Cardiac muscle cell (in vitro differentiated cells and primary cell): ENCODE measurements at regions not wholly inside any gene's neighbourhood (a gene's known extent, or its start where the extent isn't known, plus 50 kb on each side); places are given as distances from the start of the nearest gene placed in this dataset.

Source experiments
- DNase-seq, 2 donors: peaks; one replicate each; pipeline versions ENCODE4 v3.0.0 to v3.0.0-alpha.2; 2010 to 2017; ENCODE audit warnings: low read depth in 1 of 2, low spot score in 1 of 2
- H3K27ac ChIP-seq: fragments of 200-600 bp; sonication (generic); 2 replicates; pipeline ENCODE4 v1.5.1; 2016
- H3K27me3 ChIP-seq: fragments of 200-600 bp; sonication (generic); 2 replicates; pipeline ENCODE4 v1.6.0; 2016; ENCODE audit warnings: control low read depth
- H3K36me3 ChIP-seq: fragments of 200-600 bp; sonication (generic); 2 replicates; pipeline ENCODE4 v1.5.1; 2016; ENCODE audit warnings: control low read depth
- H3K4me1 ChIP-seq: fragments of 200-600 bp; sonication (generic); 2 replicates; pipeline ENCODE4 v1.8.1; 2017; ENCODE audit warnings: low read depth, mild to moderate bottlenecking, mixed run types
- H3K4me3 ChIP-seq: fragments of 200-600 bp; sonication (generic); 2 replicates; pipeline ENCODE4 v1.5.1; 2016; ENCODE audit warnings: mild to moderate bottlenecking
- H3K9me3 ChIP-seq: fragments of 200-600 bp; sonication (generic); 2 replicates; pipeline ENCODE4 v1.5.1; 2017; ENCODE audit warnings: low read depth, mild to moderate bottlenecking, control low read depth
- TF ChIP-seq, protein P1 (sequence below): IDR thresholded peaks from 2 replicates; pipeline ENCODE4 v1.5.1; 2012; ENCODE audit warnings: low read depth, mild to moderate bottlenecking, low read length

DNA sequence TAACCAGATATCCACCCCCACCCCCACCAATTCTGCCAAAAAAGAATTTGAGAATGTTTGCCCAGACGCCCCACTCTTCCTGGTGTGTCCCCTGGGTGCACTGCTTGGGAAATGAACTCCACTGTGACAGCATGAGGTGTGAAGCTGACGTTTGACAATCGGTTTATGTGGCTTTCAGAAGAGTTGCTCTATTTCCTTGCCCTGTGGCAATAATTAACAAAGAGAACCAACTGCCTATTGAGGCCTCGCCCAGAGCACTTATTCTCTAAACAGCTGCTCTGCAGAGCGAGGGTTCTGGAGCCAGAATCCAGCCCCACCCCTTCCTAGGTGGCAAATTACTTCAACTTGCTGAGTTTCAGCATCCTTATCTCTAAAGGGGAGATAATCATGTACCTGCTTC, 115.8 kb upstream of the SIX3 start:
- TF ChIP-seq, protein P1, sequence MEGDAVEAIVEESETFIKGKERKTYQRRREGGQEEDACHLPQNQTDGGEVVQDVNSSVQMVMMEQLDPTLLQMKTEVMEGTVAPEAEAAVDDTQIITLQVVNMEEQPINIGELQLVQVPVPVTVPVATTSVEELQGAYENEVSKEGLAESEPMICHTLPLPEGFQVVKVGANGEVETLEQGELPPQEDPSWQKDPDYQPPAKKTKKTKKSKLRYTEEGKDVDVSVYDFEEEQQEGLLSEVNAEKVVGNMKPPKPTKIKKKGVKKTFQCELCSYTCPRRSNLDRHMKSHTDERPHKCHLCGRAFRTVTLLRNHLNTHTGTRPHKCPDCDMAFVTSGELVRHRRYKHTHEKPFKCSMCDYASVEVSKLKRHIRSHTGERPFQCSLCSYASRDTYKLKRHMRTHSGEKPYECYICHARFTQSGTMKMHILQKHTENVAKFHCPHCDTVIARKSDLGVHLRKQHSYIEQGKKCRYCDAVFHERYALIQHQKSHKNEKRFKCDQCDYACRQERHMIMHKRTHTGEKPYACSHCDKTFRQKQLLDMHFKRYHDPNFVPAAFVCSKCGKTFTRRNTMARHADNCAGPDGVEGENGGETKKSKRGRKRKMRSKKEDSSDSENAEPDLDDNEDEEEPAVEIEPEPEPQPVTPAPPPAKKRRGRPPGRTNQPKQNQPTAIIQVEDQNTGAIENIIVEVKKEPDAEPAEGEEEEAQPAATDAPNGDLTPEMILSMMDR: no peak
- no peaks in the 10 kb centered on the region for H3K27me3 ChIP-seq
- H3K9me3 ChIP-seq: no peaks in the 10 kb centered on the region
- no peak for DNase-seq
- H3K4me1 ChIP-seq: no peaks in the 10 kb centered on the region
- no peak overlapping the region for H3K4me3 ChIP-seq
- H3K27ac ChIP-seq: no peak overlapping the region
- H3K36me3 ChIP-seq: no peaks in the 10 kb centered on the region

GRCh38 chr2:44826601-44827000, 114.9 kb upstream of the SIX3 start:
- no peaks in the 10 kb centered on the region for H3K4me1 ChIP-seq
- TF ChIP-seq, protein P1: no peak
- no peaks in the 10 kb centered on the region for H3K36me3 ChIP-seq

GRCh38 chr2:44829771-44830170, 111.7 kb upstream of the SIX3 start:
- Histone ChIP-seq H3K27ac (no peak overlapping the region), H3K9me3 (no peaks in the 10 kb centered on the region), H3K27me3 (no peaks in the 10 kb centered on the region), H3K4me3 (no peak overlapping the region), H3K4me1 (no peaks in the 10 kb centered on the region), H3K36me3 (no peaks in the 10 kb centered on the region)
- DNase-seq: no peak
- TF ChIP-seq, protein P1: no peak

More at GRCh38 chr2:44826601-44827000, 114.9 kb upstream of the SIX3 start:
- no peaks in the 10 kb centered on the region for H3K27me3 ChIP-seq
- no peak overlapping the region for H3K4me3 ChIP-seq
- no peak overlapping the region for H3K27ac ChIP-seq
- no peak for DNase-seq
- H3K9me3 ChIP-seq: no peaks in the 10 kb centered on the region

- no peak for DNase-seq
- no peaks in the 10 kb centered on the region for H3K9me3 ChIP-seq
- H3K4me1 ChIP-seq: no peaks in the 10 kb centered on the region
- H3K4me3 ChIP-seq: no peak overlapping the region
- H3K27me3 ChIP-seq: no peaks in the 10 kb centered on the region
- TF ChIP-seq, protein P1: no peak
- no peaks in the 10 kb centered on the region for H3K36me3 ChIP-seq
- no peak overlapping the region for H3K27ac ChIP-seq
Measured at GRCh38 chr2:44833171-44834069, 108.1 kb upstream of the SIX3 start.

- no peak for DNase-seq
- H3K27me3 ChIP-seq: no peaks in the 10 kb centered on the region
Measured at GRCh38 chr2:44834656-44835055, 106.8 kb upstream of the SIX3 start.

More at GRCh38 chr2:44834656-44835055, 106.8 kb upstream of the SIX3 start:
- TF ChIP-seq, protein P1: no peak
- H3K9me3 ChIP-seq: no peaks in the 10 kb centered on the region
- H3K27ac ChIP-seq: no peak overlapping the region
- H3K36me3 ChIP-seq: no peaks in the 10 kb centered on the region
- H3K4me3 ChIP-seq: no peak overlapping the region
- H3K4me1 ChIP-seq: no peaks in the 10 kb centered on the region
